GM13976 (cell line): ENCODE measurements at regions not wholly inside any gene's neighbourhood (a gene's known extent, or its start where the extent isn't known, plus 50 kb on each side); places are given as distances from the start of the nearest gene placed in this dataset.
A peak's percentile ranks its signal among the peaks of the same experiment; 100 is the strongest.

ENCODE experiments used
- DNase-seq: peaks from one replicate; pipeline ENCODE4 v3.0.0; 2012; ENCODE audit warnings: low spot score
- in situ Hi-C: fragments of 300-500 bp; cut with MboI; formaldehyde crosslinking; loops from one replicate; pipeline ENCODE4 v1.12.0; 2022; ENCODE audit warnings: low sequenced_read_pairs, mixed read lengths, inconsistent platforms; ENCODE audit not compliant: unreplicated experiment
- TF ChIP-seq, protein P1 (sequence below): IDR thresholded peaks from 2 replicates; pipeline ENCODE4 v1.5.1; 2012; ENCODE audit warnings: borderline replicate concordance, mild to moderate bottlenecking; ENCODE audit not compliant: insufficient read depth; ENCODE audit errors: extremely low read depth, missing control alignments, control extremely low read depth

DNA sequence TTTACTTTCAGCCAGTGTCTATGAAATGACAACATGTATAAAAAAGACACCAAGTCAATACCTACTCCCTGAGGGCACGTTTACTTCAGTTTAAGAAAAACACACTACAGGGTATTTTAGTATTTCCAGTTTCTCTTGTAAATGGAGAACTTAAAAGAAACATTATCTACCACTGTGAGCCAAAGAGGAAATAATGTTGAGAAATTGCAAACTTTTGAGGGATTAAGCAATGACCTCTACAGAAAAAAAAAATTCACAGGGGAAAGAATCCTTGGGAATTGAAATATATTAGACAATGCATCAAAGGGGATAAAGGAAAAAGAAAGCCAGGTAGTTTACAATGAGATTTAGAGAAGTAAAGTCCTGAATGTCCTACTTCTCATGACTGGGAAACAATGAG lies 126.0 kb downstream of the KCNJ2 start:
- TF ChIP-seq, protein P1, sequence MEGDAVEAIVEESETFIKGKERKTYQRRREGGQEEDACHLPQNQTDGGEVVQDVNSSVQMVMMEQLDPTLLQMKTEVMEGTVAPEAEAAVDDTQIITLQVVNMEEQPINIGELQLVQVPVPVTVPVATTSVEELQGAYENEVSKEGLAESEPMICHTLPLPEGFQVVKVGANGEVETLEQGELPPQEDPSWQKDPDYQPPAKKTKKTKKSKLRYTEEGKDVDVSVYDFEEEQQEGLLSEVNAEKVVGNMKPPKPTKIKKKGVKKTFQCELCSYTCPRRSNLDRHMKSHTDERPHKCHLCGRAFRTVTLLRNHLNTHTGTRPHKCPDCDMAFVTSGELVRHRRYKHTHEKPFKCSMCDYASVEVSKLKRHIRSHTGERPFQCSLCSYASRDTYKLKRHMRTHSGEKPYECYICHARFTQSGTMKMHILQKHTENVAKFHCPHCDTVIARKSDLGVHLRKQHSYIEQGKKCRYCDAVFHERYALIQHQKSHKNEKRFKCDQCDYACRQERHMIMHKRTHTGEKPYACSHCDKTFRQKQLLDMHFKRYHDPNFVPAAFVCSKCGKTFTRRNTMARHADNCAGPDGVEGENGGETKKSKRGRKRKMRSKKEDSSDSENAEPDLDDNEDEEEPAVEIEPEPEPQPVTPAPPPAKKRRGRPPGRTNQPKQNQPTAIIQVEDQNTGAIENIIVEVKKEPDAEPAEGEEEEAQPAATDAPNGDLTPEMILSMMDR: no peak
- DNase-seq: no peak
- in situ Hi-C loops: no loop called here

DNA sequence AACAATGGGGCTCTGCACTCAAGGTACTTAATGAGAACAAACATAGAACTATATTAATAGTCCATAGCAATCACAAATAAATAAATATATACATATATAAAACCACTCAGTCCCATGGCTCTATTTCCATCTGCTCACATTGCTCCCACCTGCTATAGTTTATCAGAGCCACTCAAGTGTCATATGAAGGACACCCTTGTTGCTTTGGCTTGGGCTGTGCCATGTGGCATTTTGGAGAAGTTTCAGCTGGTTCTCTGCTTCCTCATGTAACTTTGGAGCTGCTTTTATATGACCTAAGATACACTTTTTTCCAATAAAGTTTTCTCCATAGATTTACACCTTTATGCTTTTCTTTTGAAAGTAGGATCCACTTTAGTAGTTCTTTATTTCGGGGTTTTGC lies 126.4 kb downstream of the KCNJ2 start:
- DNase-seq: no peak
- in situ Hi-C loops: no loop called here
- TF ChIP-seq, protein P1: no peak

DNA sequence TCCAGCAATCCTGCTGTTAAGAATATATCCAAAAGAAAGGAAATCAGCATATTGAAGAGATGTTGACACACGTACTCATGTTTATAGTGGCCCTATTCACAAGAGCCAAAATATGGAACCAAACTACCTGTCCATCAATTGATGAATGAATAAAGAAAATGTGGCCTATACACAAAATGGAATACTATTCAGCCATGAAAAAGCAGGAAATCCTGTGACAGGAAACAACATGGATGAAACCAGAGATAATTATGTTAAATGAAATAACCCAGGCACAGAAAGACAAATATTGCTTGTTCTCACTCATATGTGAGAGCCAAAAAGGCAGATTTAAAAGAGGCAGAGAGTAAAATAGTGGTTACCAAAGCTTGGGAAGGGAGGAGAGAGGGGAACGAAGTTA lies 127.1 kb downstream of the KCNJ2 start:
- TF ChIP-seq, protein P1: no peak
- in situ Hi-C loops: no loop called here
- DNase-seq: no peak

DNA sequence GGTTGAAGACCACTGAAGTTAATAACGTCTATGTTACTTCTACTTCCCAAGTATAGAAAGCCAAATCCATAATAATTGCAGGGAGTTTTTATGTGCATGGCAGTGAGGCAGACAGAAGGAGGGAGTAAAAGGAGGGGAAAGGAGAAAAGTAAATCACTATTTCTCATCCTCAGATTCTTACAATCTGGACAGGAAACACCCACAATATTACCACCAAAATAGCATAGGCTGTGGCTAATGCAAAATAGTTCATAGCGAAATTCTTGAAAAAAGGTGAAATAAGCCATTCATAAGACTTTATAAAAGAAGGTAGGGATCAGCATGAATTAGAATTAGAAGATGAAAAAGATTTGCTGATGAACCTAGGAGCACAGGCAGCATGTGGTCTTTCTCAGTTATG lies 128.1 kb downstream of the KCNJ2 start:
- no peak for DNase-seq
- TF ChIP-seq, protein P1: no peak
- in situ Hi-C loops: no loop called here

DNA sequence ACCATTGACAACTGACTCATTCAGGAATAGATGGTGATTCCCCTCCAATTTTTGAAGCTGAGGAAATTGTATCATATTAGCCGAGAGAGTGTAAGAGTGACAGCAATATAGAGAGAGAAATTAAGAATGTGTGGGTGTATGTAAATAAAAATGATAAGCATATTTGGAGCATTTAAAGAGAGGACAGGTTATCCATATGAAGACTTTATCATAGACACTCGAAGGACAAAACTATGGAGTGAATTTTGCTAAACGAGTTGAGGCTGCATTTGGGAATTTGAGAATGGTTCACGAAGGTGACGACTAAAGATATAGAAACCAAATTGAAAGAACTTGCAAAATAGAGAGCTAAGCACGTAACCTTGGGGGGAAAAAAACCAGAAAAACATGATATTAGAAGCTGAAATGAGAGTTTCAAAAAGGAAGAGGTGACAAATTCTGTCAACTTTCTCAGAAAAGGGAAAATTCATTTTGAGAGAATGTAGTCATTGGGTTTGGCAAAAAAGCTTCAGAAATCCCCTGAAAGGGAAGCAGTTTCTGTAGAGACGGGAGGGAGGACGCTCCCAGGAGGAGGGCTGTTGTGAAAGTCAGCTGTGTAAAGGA lies 129.7 kb downstream of the KCNJ2 start:
- in situ Hi-C loops: no loop called here
- TF ChIP-seq, protein P1: no peak
- peak; percentile 66 for DNase-seq

DNA sequence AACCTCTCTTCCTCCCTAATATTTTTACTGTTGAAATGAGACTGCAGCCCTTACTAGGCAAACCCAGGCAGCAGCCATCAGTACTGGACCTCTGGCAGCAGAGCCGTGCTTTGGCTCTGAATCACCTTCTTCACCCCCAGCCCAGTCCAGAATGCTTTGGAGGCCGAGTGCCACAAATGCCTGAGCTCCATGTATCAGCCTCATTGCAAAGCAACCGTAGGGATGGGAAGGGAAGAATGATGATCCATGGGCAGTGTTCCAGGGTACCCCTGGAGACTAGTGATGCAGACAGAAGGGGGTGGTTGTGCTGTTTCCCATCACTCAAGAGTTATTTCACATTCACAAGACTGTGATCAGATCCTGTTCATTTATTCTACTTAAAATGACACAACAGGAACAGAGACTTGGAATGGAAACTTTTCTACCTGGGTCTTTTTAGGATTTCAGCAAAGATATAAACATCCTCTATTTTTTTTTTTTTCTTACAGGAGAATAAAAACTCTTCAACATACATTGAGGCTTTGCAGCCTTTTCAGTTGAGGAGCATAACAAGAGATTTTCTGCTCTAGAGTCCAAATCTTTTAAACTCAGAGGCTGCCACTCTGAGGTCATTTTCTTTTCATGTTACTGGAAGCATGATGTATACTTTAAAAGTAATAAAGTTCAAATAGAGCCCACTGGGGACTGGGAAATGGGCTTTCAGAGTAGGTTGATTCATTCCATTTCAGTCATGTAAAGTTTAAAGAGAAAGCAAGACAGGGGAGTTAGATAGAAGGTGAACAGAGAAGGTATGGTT lies 138.3 kb downstream of the KCNJ2 start:
- TF ChIP-seq, protein P1: no peak
- DNase-seq: no peak
- in situ Hi-C loops: no loop called here
